Muscle layer of duodenum (tissue), 2 donors: ENCODE measurements at regions not wholly inside any gene's neighbourhood (a gene's known extent, or its start where the extent isn't known, plus 50 kb on each side); places are given as distances from the start of the nearest gene placed in this dataset.
A peak's percentile ranks its signal among the peaks of the same experiment; 100 is the strongest.

Experiments
- H3K27ac ChIP-seq: one replicate; pipeline ENCODE4 v1.7.0; 2013; ENCODE audit warnings: mild to moderate bottlenecking, low read length
- H3K27me3 ChIP-seq: one replicate; pipeline ENCODE4 v1.7.0; 2013; ENCODE audit warnings: low read depth, mild to moderate bottlenecking, control low read depth, low read length
- H3K36me3 ChIP-seq, 2 donors: one replicate each; pipeline ENCODE4 v1.7.0; 2013; ENCODE audit warnings: low read length in 2 of 2, control low read depth in 1 of 2, mild to moderate bottlenecking in 1 of 2; ENCODE audit not compliant: insufficient read depth in 2 of 2, control insufficient read depth in 1 of 2
- H3K4me1 ChIP-seq, 2 donors: one replicate each; pipeline ENCODE4 v1.7.0; 2013; ENCODE audit warnings: low read length in 2 of 2, mild to moderate bottlenecking in 2 of 2, control low read depth in 1 of 2, moderate library complexity in 1 of 2; ENCODE audit not compliant: insufficient read depth in 2 of 2, control insufficient read depth in 1 of 2
- H3K4me3 ChIP-seq, 2 donors: one replicate each; pipeline ENCODE4 v1.7.0; 2013; ENCODE audit warnings: low read length in 2 of 2, low read depth in 1 of 2, mild to moderate bottlenecking in 1 of 2
- H3K9me3 ChIP-seq, 2 donors: one replicate each; pipeline ENCODE4 v1.7.0; 2013; ENCODE audit warnings: low read length in 2 of 2, control low read depth in 1 of 2, mild to moderate bottlenecking in 1 of 2; ENCODE audit not compliant: control insufficient read depth in 1 of 2
- donor health status: healthy.

DNA sequence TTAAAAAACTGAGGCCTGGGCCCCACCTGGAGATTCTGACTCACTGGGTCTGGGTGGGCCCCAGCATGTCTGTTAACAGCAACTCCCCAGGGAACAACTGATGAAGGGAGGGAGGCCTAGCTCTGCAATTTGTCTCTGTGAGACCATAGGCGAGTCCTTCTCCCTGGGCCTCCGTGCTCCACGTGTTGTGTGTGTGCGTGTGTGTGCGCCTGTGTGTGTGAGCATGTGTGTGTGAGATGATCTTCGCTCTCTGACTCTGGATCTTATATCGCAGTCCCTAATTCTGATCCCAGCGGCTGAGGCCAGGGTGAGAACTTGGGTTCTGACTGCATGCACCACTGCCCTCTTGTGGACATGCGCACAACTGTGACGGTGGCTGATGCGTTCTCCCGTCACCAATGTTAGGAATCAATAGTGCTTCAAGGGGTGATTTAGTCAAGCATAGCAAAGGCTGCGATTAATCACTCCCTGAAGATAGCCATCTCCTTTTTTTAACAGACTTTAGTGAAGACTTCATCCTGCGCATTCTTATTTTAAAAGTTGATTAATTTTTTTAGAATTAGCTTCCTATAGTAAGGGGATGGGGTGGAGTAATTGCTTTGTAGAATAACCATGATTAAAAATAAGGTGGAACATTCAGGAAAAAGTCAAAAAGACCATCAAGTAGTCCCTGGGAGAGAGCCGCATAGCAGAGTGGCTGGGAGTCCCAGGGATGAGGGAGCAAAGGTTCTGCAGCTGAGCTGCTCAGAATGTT is 62.4 kb upstream of the USP24 start:
- no peaks in the 10 kb centered on the region for H3K9me3 ChIP-seq
- H3K4me3 ChIP-seq, result peak overlapping the region in 1 of 2 donors; percentile 1
- no peaks in the 10 kb centered on the region for H3K36me3 ChIP-seq
- peaks cover 0 to 10% of the 10 kb centered on the region in 2 donors for H3K4me1 ChIP-seq
- no peak overlapping the region for H3K27ac ChIP-seq
- no peaks in the 10 kb centered on the region for H3K27me3 ChIP-seq

DNA sequence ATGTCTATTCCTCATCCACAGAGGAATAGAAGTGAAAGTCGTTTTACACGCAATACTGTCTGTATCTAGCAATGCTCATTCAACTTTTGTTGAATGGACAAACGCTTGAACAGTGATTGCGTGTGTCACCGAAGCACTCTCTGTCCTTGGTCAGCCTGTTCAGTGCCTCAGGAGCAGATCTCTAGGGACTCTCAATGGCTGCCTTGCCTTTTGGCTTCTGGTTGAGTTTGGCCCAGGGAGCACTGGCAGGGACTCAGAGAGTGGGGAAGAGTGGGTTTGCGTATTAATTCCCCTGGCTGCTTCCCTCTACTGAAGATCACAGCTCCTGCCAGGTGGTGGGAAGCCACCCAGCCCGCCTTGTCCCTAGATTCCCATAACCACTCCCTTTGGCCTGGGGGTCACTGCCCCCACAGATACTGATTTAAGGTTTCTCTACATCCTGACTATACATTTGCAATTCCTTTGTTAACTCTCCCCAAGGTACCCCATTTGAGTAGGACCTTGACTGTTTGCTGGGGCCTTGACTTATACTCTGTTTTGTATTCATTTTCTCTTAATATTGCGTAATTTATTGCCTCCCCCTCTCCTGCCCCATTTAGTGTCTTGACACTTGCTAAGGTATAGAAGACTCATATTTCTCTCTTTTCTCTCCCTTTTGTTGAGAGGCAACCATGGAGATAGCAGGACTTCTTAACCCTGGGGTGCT is 61.7 kb upstream of the USP24 start:
- H3K4me1 ChIP-seq, result peaks cover 0 to 10% of the 10 kb centered on the region in 2 donors
- no peaks in the 10 kb centered on the region for H3K36me3 ChIP-seq
- H3K27ac ChIP-seq, result no peak overlapping the region
- H3K27me3 ChIP-seq, result no peaks in the 10 kb centered on the region
- H3K9me3 ChIP-seq, result no peaks in the 10 kb centered on the region
- peak overlapping the region in 1 of 2 donors; percentile 1 for H3K4me3 ChIP-seq

GRCh38 chr1:55275941-55276341 is 60.8 kb upstream of the USP24 start:
- H3K4me3 ChIP-seq, result no peak overlapping the region
- H3K27me3 ChIP-seq, result no peaks in the 10 kb centered on the region
- no peaks in the 10 kb centered on the region for H3K9me3 ChIP-seq
- no peaks in the 10 kb centered on the region for H3K36me3 ChIP-seq
- no peak overlapping the region for H3K27ac ChIP-seq
- H3K4me1 ChIP-seq, result peaks cover 0 to 10% of the 10 kb centered on the region in 2 donors

DNA sequence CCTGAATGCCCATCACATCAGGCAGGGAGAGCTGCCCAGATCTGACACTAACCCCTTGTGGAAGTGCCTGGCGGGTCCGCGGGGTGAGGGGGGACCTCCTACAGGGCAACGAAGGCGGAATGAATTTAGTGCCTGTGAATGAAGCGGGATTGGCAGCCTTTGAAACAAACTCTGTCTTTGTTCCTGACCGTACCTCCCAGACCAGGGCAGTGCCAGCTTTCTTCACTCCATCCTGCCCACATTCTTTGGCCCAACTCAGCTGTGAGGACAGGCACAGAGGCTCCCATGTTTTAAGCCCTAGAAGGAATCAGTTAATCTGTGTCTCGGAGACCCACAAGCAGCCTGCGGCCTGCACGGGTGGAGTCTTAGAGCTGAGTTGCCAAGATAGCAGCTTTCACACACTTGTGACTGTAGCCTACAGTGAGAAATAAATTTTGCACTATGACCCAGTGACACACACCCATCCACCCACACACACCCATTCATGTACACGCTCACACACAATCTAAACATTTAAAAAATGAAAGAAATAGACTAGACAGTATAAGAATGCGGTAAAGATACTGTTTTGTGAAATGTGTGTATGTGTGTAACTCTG is 60.1 kb upstream of the USP24 start:
- no peak overlapping the region for H3K27ac ChIP-seq
- H3K4me1 ChIP-seq, result peaks cover 0 to 10% of the 10 kb centered on the region in 2 donors
- no peak overlapping the region for H3K4me3 ChIP-seq
- no peaks in the 10 kb centered on the region for H3K9me3 ChIP-seq
- no peaks in the 10 kb centered on the region for H3K36me3 ChIP-seq
- H3K27me3 ChIP-seq, result no peaks in the 10 kb centered on the region

DNA sequence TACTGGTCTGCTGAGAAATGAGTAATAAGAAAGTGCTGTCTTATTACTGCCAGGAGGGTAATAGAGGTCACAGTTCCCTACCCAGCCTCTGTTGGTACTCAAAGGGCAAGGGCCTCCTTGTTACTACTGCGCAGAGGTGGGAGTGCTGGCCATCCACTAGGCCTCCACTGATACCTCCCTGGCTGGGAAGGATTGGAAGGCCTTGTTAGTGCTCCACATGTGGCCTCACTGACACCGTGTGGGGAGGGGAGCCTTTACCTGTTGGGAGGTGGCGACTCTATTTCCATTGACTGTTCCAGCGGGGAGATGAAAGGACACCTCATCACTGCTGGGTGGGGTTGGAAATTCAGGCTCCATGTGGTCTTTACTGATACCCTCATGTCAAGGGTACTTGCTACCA is 57.8 kb upstream of the USP24 start:
- Histone ChIP-seq H3K27ac (no peak overlapping the region), H3K27me3 (no peaks in the 10 kb centered on the region), H3K9me3 (peaks cover 0 to 3% of the 10 kb centered on the region in 2 donors), H3K4me1 (peaks cover 0 to 10% of the 10 kb centered on the region in 2 donors), H3K36me3 (no peaks in the 10 kb centered on the region), H3K4me3 (no peak overlapping the region)
